HG02943 (cell line): ENCODE measurements at regions not wholly inside any gene's neighbourhood (a gene's known extent, or its start where the extent isn't known, plus 50 kb on each side); places are given as distances from the start of the nearest gene placed in this dataset.

Experiments
- ATAC-seq: cut with Tn5 transposase; IDR thresholded peaks from one replicate; pipeline ENCODE4 v1.9.1; 2021; ENCODE audit warnings: mild to moderate bottlenecking, low read depth, moderate library complexity; ENCODE audit not compliant: unreplicated experiment

GRCh38 chr4:57445686-57446085 is 335.5 kb upstream of the IGFBP7 start:
- no peak for ATAC-seq

GRCh38 chr4:57444671-57445070 is 334.5 kb upstream of the IGFBP7 start:
- no peak for ATAC-seq

GRCh38 chr4:57443787-57444186 is 333.6 kb upstream of the IGFBP7 start:
- no peak for ATAC-seq

- ATAC-seq: no peak
Measured at GRCh38 chr4:57443308-57443707, 333.1 kb upstream of the IGFBP7 start.

- no peak for ATAC-seq
Measured at GRCh38 chr4:57442831-57443291, 332.7 kb upstream of the IGFBP7 start.

- ATAC-seq: no peak
Measured at GRCh38 chr4:57442241-57442640, 332.1 kb upstream of the IGFBP7 start.

- no peak for ATAC-seq
Measured at GRCh38 chr4:57437649-57438048, 327.5 kb upstream of the IGFBP7 start.

GRCh38 chr4:57435300-57435699 is 325.1 kb upstream of the IGFBP7 start:
- ATAC-seq: no peak

- ATAC-seq: no peak
Measured at GRCh38 chr4:57430726-57431125, 320.5 kb upstream of the IGFBP7 start.

GRCh38 chr4:57426779-57427395 is 316.7 kb upstream of the IGFBP7 start:
- no peak for ATAC-seq

GRCh38 chr4:57425610-57426009 is 315.4 kb upstream of the IGFBP7 start:
- no peak for ATAC-seq

- ATAC-seq: no peak
Measured at GRCh38 chr4:57424232-57424897, 314.2 kb upstream of the IGFBP7 start.

- no peak for ATAC-seq
Measured at GRCh38 chr4:57418133-57418532, 307.9 kb upstream of the IGFBP7 start.

- ATAC-seq: no peak
Measured at GRCh38 chr4:57412259-57413054, 302.3 kb upstream of the IGFBP7 start.

GRCh38 chr4:57410331-57411052 is 300.3 kb upstream of the IGFBP7 start:
- no peak for ATAC-seq

- ATAC-seq: no peak
Measured at GRCh38 chr4:57405359-57405758, 295.2 kb upstream of the IGFBP7 start.

GRCh38 chr4:57404483-57404882 is 294.3 kb upstream of the IGFBP7 start:
- no peak for ATAC-seq

GRCh38 chr4:57403591-57403990 is 293.4 kb upstream of the IGFBP7 start:
- no peak for ATAC-seq

GRCh38 chr4:57401586-57401985 is 291.4 kb upstream of the IGFBP7 start:
- no peak for ATAC-seq

- no peak for ATAC-seq
Measured at GRCh38 chr4:57378766-57379165, 268.6 kb upstream of the IGFBP7 start.
